Right renal pelvis (tissue), 4 donors: ENCODE measurements at regions not wholly inside any gene's neighbourhood (a gene's known extent, or its start where the extent isn't known, plus 50 kb on each side); places are given as distances from the start of the nearest gene placed in this dataset.

Experiments used
- DNase-seq, 4 donors: peaks; one replicate each; pipeline ENCODE4 v3.0.0-alpha.2; 2013; ENCODE audit warnings: low read depth in 4 of 4, low spot score in 3 of 4, missing footprints in 1 of 4

DNA sequence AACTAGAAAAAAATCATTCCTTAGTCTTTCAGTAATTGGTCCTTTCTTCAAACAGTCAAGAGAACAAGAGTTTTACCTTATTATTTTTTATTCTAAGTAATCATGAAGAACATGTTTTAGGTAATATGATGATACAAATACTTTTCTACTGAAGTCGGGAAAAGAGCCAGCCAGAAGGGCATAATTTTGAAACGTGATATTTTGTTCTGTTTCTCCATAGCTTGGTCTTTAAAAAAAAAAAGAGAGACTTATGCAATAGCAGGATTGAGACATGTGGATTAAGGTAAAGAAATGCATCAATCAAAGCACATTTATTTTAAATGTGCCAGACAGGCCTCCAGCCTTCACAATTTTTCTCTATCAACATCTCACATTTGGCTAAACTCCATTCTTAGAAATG lies 1016.8 kb downstream of the CNTNAP5 start:
- no peak for DNase-seq

DNA sequence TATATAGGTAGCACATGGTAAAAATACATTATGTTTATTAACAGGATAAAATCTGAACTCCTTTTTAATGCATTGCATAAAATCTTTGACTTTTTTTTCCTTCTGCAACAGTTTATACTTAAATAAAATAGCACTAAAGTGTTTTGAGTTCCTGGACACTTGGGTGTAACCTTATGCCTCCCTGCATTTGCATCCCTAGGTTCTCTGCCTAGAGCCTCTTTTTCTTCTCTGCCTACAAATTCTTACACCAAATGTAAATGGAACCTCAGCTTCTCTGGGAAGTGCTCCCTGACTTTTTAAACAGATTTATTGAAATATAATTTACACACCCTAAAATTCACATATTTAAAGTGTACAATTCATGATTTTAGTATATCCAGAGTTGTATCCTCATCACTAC lies 1017.6 kb downstream of the CNTNAP5 start:
- no peak for DNase-seq

DNA sequence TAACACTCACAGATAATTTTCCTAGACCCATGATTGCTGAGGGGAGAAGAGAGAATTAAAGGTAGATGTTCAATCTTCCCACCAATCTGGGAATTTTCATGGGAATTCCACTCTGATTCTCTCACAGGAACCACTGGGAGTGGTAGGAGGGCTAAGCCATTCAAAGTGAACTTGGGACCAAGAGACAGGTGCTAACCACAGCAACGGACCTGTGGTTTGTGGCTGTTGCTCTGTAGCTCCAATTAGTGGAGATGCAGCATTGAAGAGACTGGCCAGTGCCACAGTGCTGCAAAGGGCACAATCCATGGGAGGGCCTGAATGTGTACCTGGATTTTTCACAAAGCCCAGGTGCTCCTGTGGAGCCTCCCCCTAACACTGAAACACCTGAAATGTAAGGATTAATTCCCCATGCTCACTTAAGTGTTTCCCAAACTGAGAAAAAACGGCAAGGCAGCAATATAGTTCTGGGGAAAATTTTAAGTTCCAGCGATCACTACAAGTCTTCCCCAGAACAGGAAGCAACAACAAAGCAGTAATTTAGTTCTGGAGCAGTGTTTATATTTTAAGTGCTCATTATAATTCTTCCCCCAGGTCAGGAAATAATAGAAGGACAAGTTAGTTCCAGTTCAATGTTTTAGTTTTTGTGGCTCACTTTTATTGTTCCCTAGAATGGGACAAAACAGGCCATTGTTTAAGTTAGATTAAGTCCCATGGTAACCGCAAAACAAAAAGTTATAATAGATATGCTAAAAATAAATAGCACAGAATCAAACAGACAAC lies 1045.8 kb downstream of the CNTNAP5 start:
- no peak for DNase-seq

DNA sequence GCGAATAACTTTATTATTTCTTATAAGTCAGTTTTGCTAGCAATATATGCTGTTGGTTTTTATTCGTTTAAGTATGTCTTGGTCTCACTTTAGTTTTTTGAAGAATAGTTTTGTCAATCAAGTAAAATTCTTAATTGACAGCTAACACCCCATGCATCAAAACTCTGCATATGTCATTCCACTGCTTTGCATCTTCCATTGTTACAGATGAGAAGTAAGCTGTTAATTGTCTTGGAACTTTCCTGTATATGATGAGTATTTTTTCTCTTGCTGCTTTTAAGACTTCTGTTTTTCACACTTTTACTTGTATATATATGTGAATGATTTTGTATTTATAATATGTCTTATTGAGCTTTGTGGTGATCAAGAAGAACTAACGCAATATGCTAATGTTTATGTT lies 1048.4 kb downstream of the CNTNAP5 start:
- no peak for DNase-seq

DNA sequence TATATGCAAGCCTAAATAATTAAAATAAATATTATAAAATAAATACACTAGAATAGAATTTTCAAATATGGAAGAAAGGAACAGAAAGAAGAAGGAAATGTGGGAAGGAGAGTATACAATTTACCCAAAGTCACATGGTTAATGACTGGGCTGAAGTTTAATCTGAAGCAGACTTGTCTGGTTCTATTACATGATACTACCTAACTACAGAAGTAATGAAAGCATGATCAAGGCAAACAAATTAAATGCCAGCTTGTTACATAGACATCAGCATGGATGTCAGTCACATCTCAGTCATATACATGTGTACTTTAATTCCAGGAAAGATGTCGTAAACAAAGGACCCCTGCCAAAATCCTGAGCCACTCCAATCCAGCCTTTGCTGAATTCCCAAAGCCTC lies 1060.8 kb downstream of the CNTNAP5 start:
- DNase-seq: no peak

DNA sequence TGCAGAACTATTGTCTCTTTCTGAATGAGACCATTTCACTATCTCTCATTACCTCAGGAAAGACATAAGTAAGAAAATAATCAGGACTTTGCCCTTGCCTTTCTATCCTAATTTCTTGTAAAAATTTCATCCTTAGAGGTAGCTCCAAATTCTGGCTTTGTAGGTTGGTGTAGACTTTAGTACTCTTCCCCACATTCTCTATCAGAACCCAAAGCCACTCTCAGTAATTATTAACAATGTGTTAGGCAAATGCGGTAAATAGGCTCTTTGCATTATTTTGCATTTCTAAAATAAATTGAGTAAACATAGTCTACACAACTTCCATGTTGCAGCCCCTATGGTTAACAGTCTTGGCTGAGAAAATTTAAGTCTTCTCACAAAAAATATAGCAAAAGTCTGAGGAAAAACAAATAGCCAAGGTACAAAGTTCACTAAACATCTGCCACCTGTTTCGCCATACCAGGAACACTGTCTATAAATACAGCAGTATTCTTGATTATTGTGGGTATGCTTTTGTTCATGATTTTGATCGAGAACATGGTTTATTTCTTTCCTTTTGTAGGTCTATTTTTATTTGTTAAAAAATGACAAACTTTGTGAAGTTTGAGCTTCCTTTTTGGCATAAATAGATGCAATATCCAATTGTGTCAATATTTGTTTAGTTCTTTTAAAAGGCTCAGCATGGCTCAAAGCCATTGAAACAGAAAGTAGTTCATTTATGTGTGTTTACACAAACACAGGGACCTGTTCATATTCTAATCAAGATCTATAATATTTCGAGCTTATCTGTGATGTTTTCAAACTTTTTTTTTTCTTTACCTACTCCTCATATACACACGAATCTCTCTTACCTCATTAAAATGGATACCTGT lies 1061.5 kb downstream of the CNTNAP5 start:
- DNase-seq: no peak

DNA sequence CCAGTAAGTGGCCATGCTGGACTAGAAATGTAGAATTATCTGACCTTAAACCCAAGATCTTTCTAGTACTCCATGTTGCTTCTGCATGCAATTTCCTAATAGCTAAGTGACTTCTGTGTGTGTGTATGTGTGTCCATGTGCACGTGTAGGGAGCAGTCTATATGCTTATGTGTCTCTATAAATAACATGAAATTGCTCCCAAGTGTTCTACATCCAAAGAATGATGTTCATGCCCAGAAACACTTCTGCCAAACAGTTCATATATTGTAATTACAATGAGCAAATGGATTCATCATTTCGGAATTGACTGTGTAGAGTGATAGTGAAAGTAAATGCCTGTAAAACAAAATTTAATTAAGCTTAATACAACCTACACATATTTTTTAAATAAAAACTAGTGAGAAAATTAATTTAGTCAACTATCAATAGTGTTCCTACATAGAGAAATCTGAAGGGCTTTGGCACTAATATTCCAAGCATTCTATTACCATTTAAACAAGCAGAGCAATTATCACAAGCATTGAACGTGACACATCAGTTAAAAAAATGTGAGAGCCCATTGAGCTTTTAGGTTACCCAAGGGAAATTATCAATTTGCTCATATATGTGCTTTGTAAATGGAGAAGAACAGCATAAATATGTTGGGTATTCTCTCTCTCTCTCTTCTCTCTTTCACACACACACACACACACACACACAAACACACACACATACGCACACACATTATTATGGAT lies 1067.4 kb downstream of the CNTNAP5 start:
- DNase-seq: no peak

DNA sequence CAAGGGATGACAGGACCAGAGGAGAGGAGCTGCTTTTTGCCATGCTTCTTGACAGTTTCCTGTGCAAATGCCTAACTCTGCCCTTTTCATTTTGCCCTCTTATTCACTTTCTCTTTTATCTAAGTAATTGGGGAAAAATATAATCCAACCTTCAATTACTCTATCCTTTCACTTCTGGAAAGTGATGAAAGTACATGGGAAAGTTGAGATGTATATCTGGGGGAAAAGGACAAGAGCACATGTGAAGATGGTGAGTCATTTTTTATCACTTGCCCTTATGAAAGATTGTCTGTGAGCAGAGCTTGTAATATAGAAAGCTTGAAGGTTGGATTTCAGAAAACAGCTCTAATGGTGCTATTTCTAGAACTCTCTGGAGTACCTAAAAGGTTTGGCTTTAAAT lies 1070.7 kb downstream of the CNTNAP5 start:
- DNase-seq: no peak

DNA sequence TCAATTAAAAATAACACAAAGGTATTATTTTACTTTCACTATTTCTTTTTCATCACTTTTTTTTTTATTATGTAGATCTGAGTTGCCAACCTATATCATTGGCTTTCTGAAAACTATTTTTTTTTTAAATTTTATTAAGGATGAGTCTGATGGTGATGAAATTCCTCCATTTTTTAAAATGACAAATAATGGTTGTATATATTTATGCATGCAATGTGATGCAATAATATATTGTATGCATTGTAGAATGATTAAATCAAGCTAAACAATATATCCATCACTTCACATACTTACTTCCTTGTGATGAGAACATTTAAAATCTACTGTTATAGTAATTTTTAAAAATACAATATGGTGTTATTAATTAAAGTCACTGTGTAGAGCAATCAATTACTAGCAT lies 1081.6 kb downstream of the CNTNAP5 start:
- no peak for DNase-seq

DNA sequence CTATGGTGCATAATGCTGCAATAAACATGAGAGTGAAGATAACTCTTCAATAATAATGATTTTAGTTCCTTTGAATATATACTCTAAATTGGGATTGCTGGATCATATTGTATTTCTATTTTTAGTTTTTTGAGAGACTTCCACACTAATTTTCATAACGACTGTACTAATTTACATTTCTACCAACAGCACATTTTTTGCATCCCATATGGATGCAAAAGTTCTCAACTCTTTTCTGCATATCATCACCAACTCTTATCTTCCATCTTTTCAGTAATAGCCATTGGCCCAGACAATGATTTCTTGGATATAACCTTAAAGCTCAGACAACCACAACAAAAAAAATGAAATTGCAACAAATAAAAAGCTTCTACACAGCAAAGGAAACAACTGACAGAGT lies 1082.4 kb downstream of the CNTNAP5 start:
- no peak for DNase-seq

DNA sequence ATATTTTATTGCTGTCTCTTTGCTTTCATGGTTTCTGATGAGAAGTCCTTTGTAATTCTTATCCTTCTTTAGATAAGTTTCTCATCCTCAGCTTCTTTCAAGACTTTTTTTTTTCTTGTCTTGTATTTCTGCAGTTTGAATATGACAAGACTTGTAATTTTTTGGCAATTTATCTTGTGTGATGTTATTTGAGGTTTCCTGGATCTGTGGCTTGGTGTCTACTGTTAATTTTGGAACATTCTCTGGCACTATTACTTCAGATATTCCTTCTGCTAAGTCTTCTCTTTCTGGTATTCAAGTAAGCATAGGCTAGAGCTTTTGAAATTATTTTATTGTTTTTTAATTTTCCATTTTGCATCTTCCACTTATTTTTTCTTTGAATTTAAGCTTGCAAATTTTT lies 1083.2 kb downstream of the CNTNAP5 start:
- DNase-seq: no peak

DNA sequence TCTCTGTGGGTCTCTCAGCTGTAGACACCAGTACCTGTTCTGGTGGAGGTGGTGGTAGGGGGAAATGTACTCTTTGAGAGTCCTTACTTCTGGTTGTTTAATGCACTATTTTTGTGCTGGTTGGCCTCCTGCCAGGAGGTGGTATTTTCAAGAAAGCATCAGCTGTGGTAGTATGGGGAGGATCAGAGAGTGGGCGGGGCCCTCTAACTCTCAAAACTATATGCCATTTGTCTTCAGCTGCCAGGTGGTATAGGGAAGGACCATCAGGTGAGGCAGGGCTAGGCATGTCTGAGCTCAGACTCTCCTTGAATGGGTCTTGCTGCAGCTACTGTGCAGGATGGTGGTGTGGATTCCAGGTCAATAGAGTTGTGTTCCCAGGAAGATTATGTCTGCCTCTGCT lies 1100.8 kb downstream of the CNTNAP5 start:
- DNase-seq: no peak

DNA sequence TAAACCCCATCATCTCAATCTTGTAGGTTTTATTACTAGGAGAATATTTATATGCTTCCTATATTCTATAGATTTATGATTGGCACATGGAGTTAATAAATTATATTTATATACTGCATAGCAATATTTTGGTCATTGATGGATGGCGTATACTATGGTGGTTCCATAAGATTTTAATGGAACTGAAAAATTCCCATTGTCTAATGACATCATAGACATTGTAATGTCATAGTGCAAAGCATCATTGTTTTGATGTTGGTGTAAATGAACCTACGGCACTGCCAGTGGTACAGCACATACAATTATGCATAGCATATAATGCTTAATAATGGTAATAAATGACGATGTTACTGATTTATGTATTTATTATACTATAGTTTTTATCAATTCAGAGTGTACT lies 1135.9 kb downstream of the CNTNAP5 start:
- no peak for DNase-seq

DNA sequence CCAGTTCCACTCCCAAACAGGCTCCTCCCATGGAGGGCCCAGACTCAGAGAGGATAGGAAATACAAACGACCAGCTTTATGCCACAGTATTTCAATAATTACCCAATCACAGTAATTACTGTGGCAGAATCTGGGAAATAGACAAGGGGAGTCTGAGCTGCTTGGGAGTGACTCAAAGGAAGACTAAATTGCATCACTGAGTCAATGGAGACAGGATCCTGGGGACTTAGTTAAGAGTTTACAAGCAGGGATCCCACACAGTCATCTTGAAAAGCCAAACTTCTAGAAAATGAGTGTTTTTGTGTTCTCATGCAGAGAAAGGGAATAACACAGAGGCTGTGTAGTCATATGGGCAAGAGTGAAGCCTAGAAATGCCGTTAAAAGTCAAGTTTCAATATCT lies 1142.1 kb downstream of the CNTNAP5 start:
- DNase-seq: no peak

DNA sequence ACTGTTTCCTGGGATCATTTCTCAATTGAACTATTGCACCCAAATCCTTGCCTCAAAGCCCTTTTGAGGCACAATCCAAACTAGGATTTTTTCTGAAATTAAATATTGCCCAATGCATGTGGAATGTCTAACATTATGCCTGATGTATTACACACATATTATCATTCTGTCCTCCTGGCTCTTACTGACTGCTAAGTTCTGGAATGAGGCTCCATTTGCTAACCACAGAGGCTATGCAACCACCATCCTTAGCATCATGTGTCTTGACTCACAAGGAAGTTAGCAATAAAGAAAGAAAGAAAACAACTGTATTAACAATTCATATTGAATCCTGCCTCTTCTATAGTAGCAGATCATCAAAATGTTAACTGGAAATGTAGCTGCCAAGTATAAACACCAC lies 1142.7 kb downstream of the CNTNAP5 start:
- no peak for DNase-seq

DNA sequence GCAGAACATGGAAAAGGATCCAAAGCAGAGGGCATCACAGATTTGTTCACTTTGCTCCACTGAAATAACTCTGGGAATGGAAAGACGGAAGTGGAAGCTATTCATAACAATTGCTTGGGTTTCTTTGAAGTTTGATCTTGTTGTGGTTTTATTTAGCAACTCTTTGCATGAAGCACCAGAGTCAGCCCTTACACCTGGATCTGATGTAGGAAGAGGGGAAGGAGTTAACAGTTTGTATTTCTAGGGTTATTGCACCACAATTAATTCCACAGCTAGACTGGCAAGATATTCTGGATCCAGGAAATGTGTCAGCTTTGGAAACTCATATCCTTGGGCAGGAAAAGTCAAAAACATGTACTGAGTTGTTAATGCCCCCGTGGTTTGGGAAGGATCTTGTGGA lies 1143.4 kb downstream of the CNTNAP5 start:
- DNase-seq: no peak

DNA sequence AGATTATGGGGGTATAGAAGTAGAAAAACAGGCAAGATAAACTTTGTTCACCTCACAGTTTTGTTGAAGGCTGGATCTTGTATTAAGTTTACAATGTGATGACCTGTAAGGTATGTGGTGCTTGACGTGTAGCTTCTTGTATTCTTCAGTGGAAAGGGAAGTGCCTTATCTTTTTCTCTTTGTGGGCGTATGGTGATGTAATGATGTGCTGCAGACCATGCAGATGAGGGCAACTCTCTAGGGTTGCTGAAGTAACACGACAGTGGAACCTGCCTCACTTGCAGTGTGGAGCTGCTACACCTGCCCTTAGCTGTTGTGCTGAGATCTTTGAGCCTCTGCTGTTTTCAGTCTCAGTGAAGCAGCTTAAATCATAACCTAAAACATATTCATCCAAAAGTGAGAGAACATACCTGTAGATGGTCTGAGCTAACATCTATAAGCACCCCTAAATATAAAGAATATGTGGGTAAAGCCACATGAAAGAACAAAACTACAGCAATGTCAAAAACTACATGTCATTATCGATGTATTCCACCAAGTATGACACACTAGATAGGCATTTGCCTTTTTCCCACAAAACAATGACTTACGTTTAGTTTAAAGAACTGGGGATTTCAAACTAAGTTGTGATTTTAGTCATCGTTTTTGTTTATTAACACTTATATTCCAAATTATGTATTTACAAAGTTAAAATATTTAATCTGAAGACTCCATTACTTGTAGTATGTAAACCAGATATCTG lies 1144.1 kb downstream of the CNTNAP5 start:
- no peak for DNase-seq

DNA sequence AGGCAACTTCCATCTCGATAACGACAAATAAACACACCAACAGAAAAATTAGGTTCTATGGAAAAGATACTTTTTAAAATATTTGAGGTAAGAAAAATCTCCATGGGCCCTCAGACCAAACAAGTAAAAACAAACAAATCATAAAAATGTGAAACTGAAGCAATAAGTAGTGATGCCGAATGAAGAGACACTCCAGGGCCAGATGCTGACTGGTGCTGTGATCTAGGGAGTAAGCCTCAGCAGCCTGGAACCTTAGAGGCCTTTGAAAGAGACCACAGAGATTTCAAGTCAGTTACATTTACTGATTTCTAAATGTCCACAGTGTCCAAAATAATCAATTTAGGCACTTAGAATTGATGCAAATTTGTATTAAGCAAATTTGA lies 1144.7 kb downstream of the CNTNAP5 start:
- DNase-seq: no peak

DNA sequence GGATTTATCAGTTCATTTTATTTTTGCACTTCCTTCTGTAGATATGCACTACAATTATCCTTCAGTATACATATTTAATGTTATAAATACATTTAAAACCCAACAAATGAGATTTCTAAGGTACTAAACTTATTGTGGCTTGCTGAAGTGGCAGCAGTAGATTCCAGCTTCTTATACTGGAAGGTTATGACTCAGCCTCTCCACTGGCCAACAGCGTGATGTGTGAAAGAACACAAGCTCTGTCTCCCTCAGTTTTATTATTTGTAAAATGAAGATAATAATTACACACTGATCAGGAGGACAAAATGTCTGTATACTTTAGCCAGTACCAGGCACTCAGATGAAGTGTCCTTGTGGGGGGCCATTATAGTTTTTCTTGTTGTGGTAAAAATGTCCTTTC lies 1147.1 kb downstream of the CNTNAP5 start:
- DNase-seq: no peak

DNA sequence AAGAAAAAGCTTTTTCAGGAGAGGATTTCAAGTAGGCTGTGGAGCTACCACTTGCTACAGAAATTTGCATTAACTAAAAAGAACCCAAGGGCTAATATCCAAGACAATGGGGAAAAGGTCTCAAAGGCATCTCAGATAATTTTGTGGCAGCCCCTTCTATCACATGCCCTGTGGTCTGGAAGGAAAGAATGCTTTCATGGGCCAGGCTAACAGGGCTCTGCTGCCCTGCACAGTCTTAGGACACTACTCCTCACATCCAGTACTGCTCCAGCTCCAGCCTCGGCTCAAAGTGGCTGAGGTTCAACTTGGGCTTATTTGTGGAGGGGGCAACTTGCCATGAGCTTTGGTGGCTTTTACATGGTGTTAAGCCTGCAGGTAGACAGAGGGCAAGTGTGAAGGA lies 1150.3 kb downstream of the CNTNAP5 start:
- no peak for DNase-seq
